Coronary artery (tissue), 2 donors: ENCODE measurements at regions not wholly inside any gene's neighbourhood (a gene's known extent, or its start where the extent isn't known, plus 50 kb on each side); places are given as distances from the start of the nearest gene placed in this dataset.

Experiments
- DNase-seq: peaks from one replicate; pipeline ENCODE4 v3.0.0-alpha.2; 2017; ENCODE audit warnings: low spot score
- H3K27ac ChIP-seq, 2 donors: fragments of 200-600 bp; sonication (generic); one replicate each; pipeline ENCODE4 v1.5.1; 2016 to 2019
- H3K4me3 ChIP-seq: fragments of 200-600 bp; sonication (generic); 2 replicates; pipeline ENCODE4 v1.5.1; 2016; ENCODE audit warnings: mild to moderate bottlenecking, moderate library complexity
- CTCF ChIP-seq: fragments of 200-600 bp; sonication (generic); IDR thresholded peaks from one replicate; pipeline ENCODE4 v1.5.1; 2019; ENCODE audit warnings: antibody characterized with exemption

GRCh38 chr7:68679459-68680234 is 918.6 kb upstream of the AUTS2 start:
- no peak overlapping the region for H3K4me3 ChIP-seq
- no peak for DNase-seq
- H3K27ac ChIP-seq = no peak overlapping the region
- no peak for TF ChIP-seq CTCF

- no peak for DNase-seq
- Histone ChIP-seq H3K4me3 (no peak overlapping the region), H3K27ac (no peak overlapping the region)
- TF ChIP-seq CTCF = no peak
These were observed 917.9 kb upstream of the AUTS2 start for GRCh38 chr7:68680235-68680872.

GRCh38 chr7:68682910-68683309 is 915.4 kb upstream of the AUTS2 start:
- H3K27ac ChIP-seq = no peak overlapping the region
- no peak overlapping the region for H3K4me3 ChIP-seq
- TF ChIP-seq CTCF = no peak
- no peak for DNase-seq

- Histone ChIP-seq H3K27ac (no peak overlapping the region), H3K4me3 (no peak overlapping the region)
- no peak for DNase-seq
- no peak for TF ChIP-seq CTCF
These were observed 913.9 kb upstream of the AUTS2 start for GRCh38 chr7:68684246-68684839.

- no peak overlapping the region for H3K4me3 ChIP-seq
- H3K27ac ChIP-seq = no peak overlapping the region
- TF ChIP-seq CTCF = no peak
- no peak for DNase-seq
These were observed 913.3 kb upstream of the AUTS2 start for GRCh38 chr7:68684996-68685395.

GRCh38 chr7:68688416-68689086 is 909.7 kb upstream of the AUTS2 start:
- no peak overlapping the region for H3K4me3 ChIP-seq
- no peak for DNase-seq
- TF ChIP-seq CTCF = no peak
- no peak overlapping the region for H3K27ac ChIP-seq
